IMR-90 (cell line): ENCODE measurements at regions not wholly inside any gene's neighbourhood (a gene's known extent, or its start where the extent isn't known, plus 50 kb on each side); places are given as distances from the start of the nearest gene placed in this dataset.

ENCODE experiments used
- ATAC-seq: fragments of 200-7000 bp; cut with Tn5 transposase; 2 replicates; pipeline ENCODE4 v1.9.1; 2020; ENCODE audit warnings: low read depth, mild to moderate bottlenecking, moderate library complexity
- BruUV-seq: library from RNA; stranded (reverse); fragments of 400-500 nt; replicated peaks from 2 replicates; lab custom pipeline; 2021; lab: Mats Ljungman, UMichigan
- CTCF ChIA-PET: fragments of 300-600 bp; formaldehyde crosslinking; extraction: SDS; loops from one replicate; lab custom pipeline; 2021; ENCODE audit warnings: antibody characterized with exemption; lab: Yijun Ruan, JAX
- POLR2A ChIA-PET: fragments of 300-600 bp; sonication (Branson Sonifier 250); formaldehyde crosslinking; loops from one replicate; lab custom pipeline; 2022; ENCODE audit warnings: antibody characterized with exemption; ENCODE audit not compliant: unreplicated experiment; lab: Charles Lee
- DNase-seq: peaks from one replicate; pipeline ENCODE4 v3.0.0; 2013
- H2AFZ ChIP-seq: replicated peaks from 2 replicates; pipeline ENCODE3; 2013; ENCODE audit warnings: low read length, mild to moderate bottlenecking; ENCODE audit not compliant: poor library complexity
- H2AK5ac ChIP-seq: 2 replicates; pipeline ENCODE4 v1.6.1; 2013; ENCODE audit warnings: low read depth, low read length, inconsistent platforms
- H2AK9ac ChIP-seq: replicated peaks from 2 replicates; pipeline ENCODE3; 2013; ENCODE audit warnings: mild to moderate bottlenecking, low read depth, low read length, moderate library complexity; ENCODE audit not compliant: poor library complexity
- H2BK120ac ChIP-seq: 2 replicates; pipeline ENCODE4 v1.6.1; 2013; ENCODE audit warnings: low read depth, low read length, inconsistent platforms
- H2BK15ac ChIP-seq: 3 replicates; pipeline ENCODE4 v1.6.1; 2013; ENCODE audit warnings: low read depth, low read length, inconsistent platforms
- H2BK20ac ChIP-seq: 2 replicates; pipeline ENCODE4 v1.6.1; 2013; ENCODE audit warnings: low read depth, mild to moderate bottlenecking, inconsistent platforms, low read length, moderate library complexity
- H2BK5ac ChIP-seq: 2 replicates; pipeline ENCODE4 v1.6.1; 2013; ENCODE audit warnings: mild to moderate bottlenecking, low read depth, low read length, inconsistent platforms; ENCODE audit not compliant: poor library complexity, severe bottlenecking
- H3K14ac ChIP-seq: replicated peaks from 2 replicates; pipeline ENCODE4 v1.6.1; 2013; ENCODE audit warnings: low read depth, low read length, inconsistent platforms
- H3K18ac ChIP-seq: 2 replicates; pipeline ENCODE4 v1.6.1; 2013; ENCODE audit warnings: low read depth, low read length, control low read depth
- H3K23ac ChIP-seq: 2 replicates; pipeline ENCODE4 v1.6.1; 2013; ENCODE audit warnings: low read depth, low read length, inconsistent platforms
- H3K27ac ChIP-seq: 2 replicates; pipeline ENCODE4 v1.5.1; 2013; ENCODE audit warnings: mild to moderate bottlenecking, control low read depth, low read length; ENCODE audit not compliant: insufficient read depth
- H3K27me3 ChIP-seq: 2 replicates; pipeline ENCODE4 v1.6.1; 2013; ENCODE audit warnings: low read length; ENCODE audit not compliant: control insufficient read depth, insufficient read depth
- H3K36me3 ChIP-seq: 2 replicates; pipeline ENCODE4 v1.6.1; 2013; ENCODE audit warnings: low read length, mixed read lengths; ENCODE audit not compliant: control insufficient read depth, insufficient read depth
- H3K4ac ChIP-seq: 2 replicates; pipeline ENCODE4 v1.6.1; 2013; ENCODE audit warnings: low read depth, low read length, inconsistent platforms
- H3K4me1 ChIP-seq: 2 replicates; pipeline ENCODE4 v1.6.1; 2013; ENCODE audit warnings: low read length, mixed read lengths; ENCODE audit not compliant: control insufficient read depth, insufficient read depth
- H3K4me2 ChIP-seq: 2 replicates; pipeline ENCODE4 v1.6.1; 2013; ENCODE audit warnings: low read depth, mild to moderate bottlenecking, control low read depth, low read length, moderate library complexity
- H3K4me3 ChIP-seq: 2 replicates; pipeline ENCODE4 v1.5.1; 2013; ENCODE audit warnings: low read depth, mild to moderate bottlenecking, control low read depth, low read length, moderate library complexity; ENCODE audit not compliant: insufficient read depth
- H3K56ac ChIP-seq: 2 replicates; pipeline ENCODE4 v1.6.1; 2013; ENCODE audit warnings: low read length, inconsistent platforms; ENCODE audit not compliant: insufficient read depth; ENCODE audit errors: extremely low read depth
- H3K79me1 ChIP-seq, 2 experiments: 2 replicates each; pipeline ENCODE4 v1.6.1; 2013; ENCODE audit warnings: low read length in 2 of 2, inconsistent platforms in 1 of 2, low read depth in 1 of 2
- H3K9ac ChIP-seq: 2 replicates; pipeline ENCODE4 v1.6.1; 2013; ENCODE audit warnings: low read depth, low read length, control low read depth
- H3K9me1 ChIP-seq: 2 replicates; pipeline ENCODE4 v1.6.1; 2013; ENCODE audit warnings: low read length, inconsistent platforms; ENCODE audit not compliant: insufficient read depth
- H3K9me3 ChIP-seq: 2 replicates; pipeline ENCODE4 v1.6.1; 2013; ENCODE audit warnings: low read length; ENCODE audit not compliant: control insufficient read depth, insufficient read depth
- H4K20me1 ChIP-seq: 2 replicates; pipeline ENCODE4 v1.6.1; 2013; ENCODE audit warnings: low read length, inconsistent platforms; ENCODE audit not compliant: insufficient read depth
- H4K5ac ChIP-seq: 2 replicates; pipeline ENCODE4 v1.6.1; 2013; ENCODE audit warnings: mild to moderate bottlenecking, low read depth, low read length, control low read depth
- H4K8ac ChIP-seq, 2 experiments: 2 replicates each; pipeline ENCODE4 v1.6.1; 2013; ENCODE audit warnings: low read depth in 2 of 2, low read length in 2 of 2, control low read depth in 1 of 2, inconsistent platforms in 1 of 2
- H4K91ac ChIP-seq: 2 replicates; pipeline ENCODE4 v1.6.1; 2013; ENCODE audit warnings: low read depth, low read length, inconsistent platforms; ENCODE audit not compliant: insufficient read depth
- CHD1 ChIP-seq: IDR thresholded peaks from 2 replicates; pipeline ENCODE4 v1.6.1; 2012; ENCODE audit warnings: low read depth, low read length, improper control_type of control experiment
- MAFK ChIP-seq: IDR thresholded peaks from 2 replicates; pipeline ENCODE4 v1.6.1; 2012; ENCODE audit warnings: low read depth, low read length, improper control_type of control experiment
- MXI1 ChIP-seq: IDR thresholded peaks from 2 replicates; pipeline ENCODE4 v1.6.1; 2012; ENCODE audit warnings: low read depth, mild to moderate bottlenecking, low read length, moderate library complexity, borderline replicate concordance
- RAD21 ChIP-seq: IDR thresholded peaks from 2 replicates; pipeline ENCODE4 v1.6.1; 2012; ENCODE audit warnings: low read length, improper control_type of control experiment
- RCOR1 ChIP-seq: IDR thresholded peaks from 2 replicates; pipeline ENCODE4 v1.6.1; 2012; ENCODE audit warnings: mild to moderate bottlenecking, low read length, improper control_type of control experiment; ENCODE audit not compliant: insufficient replicate concordance
- WGBS, 2 experiments: methylation state at CpG; one replicate each; pipeline versions ENCODE4 v1.1.5 to v1.1.7; 2013; ENCODE audit warnings: missing lambda C conversion rate in 2 of 2; ENCODE audit not compliant: insufficient read length in 1 of 2; ENCODE audit errors: extremely low coverage in 2 of 2; 5-methylcytosine and 5-hydroxymethylcytosine counted together
- dilution Hi-C: fragments of 300-500 bp; cut with HindIII; formaldehyde crosslinking; loops from one replicate; pipeline ENCODE4 v1.14.3; 2018; ENCODE audit warnings: low sequenced_read_pairs; ENCODE audit not compliant: unreplicated experiment
- in situ Hi-C: fragments of 300-500 bp; cut with MboI; formaldehyde crosslinking; loops from 3 replicates; pipeline ENCODE4 v1.14.3; 2019; ENCODE audit warnings: low sequenced_read_pairs, inconsistent platforms, mixed read lengths
- intact Hi-C: fragments of 100-400 bp; cut with micrococcal nuclease; formaldehyde crosslinking; loops from 2 replicates; pipeline ENCODE4 v1.10.0; 2022
- TF ChIP-seq, protein P1 (sequence below): fragments of 150-350 bp; IDR thresholded peaks from 2 replicates; pipeline ENCODE4 v1.6.1; 2016; ENCODE audit warnings: low read depth, mild to moderate bottlenecking, low read length, moderate library complexity, borderline replicate concordance
- TF ChIP-seq, protein P2 (sequence below): fragments of 150-350 bp; IDR thresholded peaks from 2 replicates; pipeline ENCODE4 v1.6.1; 2017; ENCODE audit warnings: mild to moderate bottlenecking, antibody characterized with exemption, low read length, low read depth

DNA sequence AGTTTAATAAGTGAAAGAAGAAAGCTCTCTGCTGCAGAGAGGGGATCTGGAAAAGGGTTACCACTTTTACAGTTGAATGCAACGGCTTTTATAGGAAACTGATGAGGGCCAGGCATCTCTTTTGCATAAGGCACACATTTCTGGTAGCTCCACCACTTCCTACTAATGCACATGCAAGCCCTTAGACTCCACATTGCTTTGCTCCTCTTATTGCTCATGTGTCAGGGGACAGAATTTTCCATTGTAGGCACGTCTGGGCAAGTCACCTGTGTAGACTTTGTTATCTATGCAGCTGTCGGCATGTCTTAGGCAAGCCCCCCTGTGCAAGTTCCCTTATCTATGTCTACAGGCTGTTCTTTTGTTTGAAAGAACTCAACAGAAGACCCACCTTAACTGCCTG is 294.6 kb upstream of the STS start:
- Histone ChIP-seq H2AK9ac (no peak overlapping the region), H3K79me1 (no peaks in the 10 kb centered on the region), H4K20me1 (no peaks in the 10 kb centered on the region), H3K9me1 (no peaks in the 10 kb centered on the region), H3K14ac (no peak overlapping the region), H3K18ac (no peak overlapping the region), H3K4ac (no peak overlapping the region), H2AFZ (no peak overlapping the region), H2BK15ac (no peak overlapping the region), H2BK5ac (no peak overlapping the region), H2BK120ac (no peak overlapping the region), H2AK5ac (no peak overlapping the region), H3K9me3 (peaks cover 5% of the 10 kb centered on the region), H3K27ac (no peak overlapping the region), H3K36me3 (no peaks in the 10 kb centered on the region), H4K5ac (no peak overlapping the region), H3K56ac (no peak overlapping the region), H3K4me3 (no peak overlapping the region), H3K4me1 (no peaks in the 10 kb centered on the region), H3K23ac (no peak overlapping the region), H4K91ac (no peak overlapping the region), H3K4me2 (no peak overlapping the region), H2BK20ac (no peak overlapping the region), H3K27me3 (no peaks in the 10 kb centered on the region), H3K9ac (no peak overlapping the region), H4K8ac (no peak overlapping the region)
- POLR2A ChIA-PET: no interaction called here
- dilution Hi-C loops: no loop called here
- CTCF ChIA-PET: no interaction called here
- DNase-seq: no peak
- no CpG with 5 or more reads among the region's 3 CpGs for WGBS, 2 experiments
- BruUV-seq: no TSS peak
- intact Hi-C loops: no loop called here
- TF ChIP-seq RAD21: no peak
- no peak for TF ChIP-seq RCOR1
- TF ChIP-seq, protein P1, sequence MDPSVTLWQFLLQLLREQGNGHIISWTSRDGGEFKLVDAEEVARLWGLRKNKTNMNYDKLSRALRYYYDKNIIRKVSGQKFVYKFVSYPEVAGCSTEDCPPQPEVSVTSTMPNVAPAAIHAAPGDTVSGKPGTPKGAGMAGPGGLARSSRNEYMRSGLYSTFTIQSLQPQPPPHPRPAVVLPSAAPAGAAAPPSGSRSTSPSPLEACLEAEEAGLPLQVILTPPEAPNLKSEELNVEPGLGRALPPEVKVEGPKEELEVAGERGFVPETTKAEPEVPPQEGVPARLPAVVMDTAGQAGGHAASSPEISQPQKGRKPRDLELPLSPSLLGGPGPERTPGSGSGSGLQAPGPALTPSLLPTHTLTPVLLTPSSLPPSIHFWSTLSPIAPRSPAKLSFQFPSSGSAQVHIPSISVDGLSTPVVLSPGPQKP: no peak
- TF ChIP-seq, protein P2, sequence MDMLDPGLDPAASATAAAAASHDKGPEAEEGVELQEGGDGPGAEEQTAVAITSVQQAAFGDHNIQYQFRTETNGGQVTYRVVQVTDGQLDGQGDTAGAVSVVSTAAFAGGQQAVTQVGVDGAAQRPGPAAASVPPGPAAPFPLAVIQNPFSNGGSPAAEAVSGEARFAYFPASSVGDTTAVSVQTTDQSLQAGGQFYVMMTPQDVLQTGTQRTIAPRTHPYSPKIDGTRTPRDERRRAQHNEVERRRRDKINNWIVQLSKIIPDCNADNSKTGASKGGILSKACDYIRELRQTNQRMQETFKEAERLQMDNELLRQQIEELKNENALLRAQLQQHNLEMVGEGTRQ: no peak
- TF ChIP-seq MAFK: no peak
- TF ChIP-seq MXI1: no peak
- no peak for TF ChIP-seq CHD1
- ATAC-seq: no peak
- in situ Hi-C loops: no loop called here
